Hepatocyte (in vitro differentiated cells): ENCODE measurements at regions not wholly inside any gene's neighbourhood (a gene's known extent, or its start where the extent isn't known, plus 50 kb on each side); places are given as distances from the start of the nearest gene placed in this dataset.

Experiments
- DNase-seq: peaks from one replicate; pipeline ENCODE4 v3.0.0-alpha.2; 2016; ENCODE audit warnings: low spot score
- H2AFZ ChIP-seq: fragments of 200-600 bp; sonication (generic); 2 replicates; pipeline ENCODE4 v1.6.0; 2016; ENCODE audit warnings: antibody characterized with exemption, mild to moderate bottlenecking
- H3K27ac ChIP-seq: fragments of 200-600 bp; sonication (generic); 2 replicates; pipeline ENCODE4 v1.5.1; 2016; ENCODE audit warnings: mild to moderate bottlenecking
- H3K27me3 ChIP-seq: fragments of 200-600 bp; sonication (generic); 2 replicates; pipeline ENCODE4 v1.6.1; 2016
- H3K36me3 ChIP-seq: fragments of 200-600 bp; sonication (generic); replicated peaks from 2 replicates; pipeline ENCODE4 v1.5.1; 2016; ENCODE audit warnings: low read depth; ENCODE audit not compliant: insufficient read depth
- H3K4me1 ChIP-seq: fragments of 200-600 bp; sonication (generic); 2 replicates; pipeline ENCODE4 v1.5.1; 2016; ENCODE audit warnings: mild to moderate bottlenecking, moderate library complexity; ENCODE audit not compliant: insufficient read depth
- H3K4me2 ChIP-seq: fragments of 200-600 bp; sonication (generic); 2 replicates; pipeline ENCODE4 v1.6.0; 2016
- H3K4me3 ChIP-seq: fragments of 200-600 bp; sonication (generic); 2 replicates; pipeline ENCODE4 v1.5.1; 2016; ENCODE audit warnings: mild to moderate bottlenecking
- H3K79me2 ChIP-seq: fragments of 200-600 bp; sonication (generic); 2 replicates; pipeline ENCODE4 v1.6.0; 2017; ENCODE audit warnings: mild to moderate bottlenecking
- H3K9me2 ChIP-seq: fragments of 200-600 bp; sonication (generic); replicated peaks from 2 replicates; pipeline ENCODE4 v1.6.0; 2017; ENCODE audit warnings: mild to moderate bottlenecking; ENCODE audit not compliant: insufficient read depth
- H3K9me3 ChIP-seq: fragments of 200-600 bp; sonication (generic); 2 replicates; pipeline ENCODE4 v1.5.1; 2016; ENCODE audit warnings: low read depth, mild to moderate bottlenecking
- H4K20me1 ChIP-seq: fragments of 200-600 bp; sonication (generic); 2 replicates; pipeline ENCODE4 v1.6.0; 2016; ENCODE audit warnings: mild to moderate bottlenecking; ENCODE audit not compliant: insufficient read depth, poor library complexity, severe bottlenecking
- EZH2 ChIP-seq: fragments of 200-600 bp; sonication (generic); IDR thresholded peaks from 2 replicates; pipeline ENCODE4 v1.6.1; 2016; ENCODE audit warnings: antibody characterized with exemption, mild to moderate bottlenecking, borderline replicate concordance
- EZH2phosphoT487 ChIP-seq: fragments of 200-600 bp; sonication (generic); IDR thresholded peaks from one replicate; pipeline ENCODE4 v1.6.1; 2018; ENCODE audit warnings: antibody characterized with exemption, mild to moderate bottlenecking, low read depth, moderate library complexity; ENCODE audit not compliant: unreplicated experiment, severe bottlenecking
- WGBS: methylation state at CpG from one replicate; pipeline ENCODE4 v1.1.6; 2016; ENCODE audit warnings: low lambda C conversion rate; ENCODE audit errors: missing lambda C conversion rate; 5-methylcytosine and 5-hydroxymethylcytosine counted together
- TF ChIP-seq, protein P1 (sequence below): fragments of 200-600 bp; sonication (generic); IDR thresholded peaks from 2 replicates; pipeline ENCODE4 v1.5.1; 2016; ENCODE audit warnings: antibody characterized with exemption, mild to moderate bottlenecking; ENCODE audit not compliant: poor library complexity

- 54% methylated on average over 1 of the region's 1 CpG for WGBS
- Histone ChIP-seq H3K9me3 (no peaks in the 10 kb centered on the region), H2AFZ (no peak overlapping the region), H4K20me1 (no peaks in the 10 kb centered on the region), H3K27me3 (no peaks in the 10 kb centered on the region), H3K79me2 (no peaks in the 10 kb centered on the region), H3K36me3 (no peaks in the 10 kb centered on the region), H3K4me3 (no peak overlapping the region), H3K4me1 (no peaks in the 10 kb centered on the region), H3K4me2 (no peak overlapping the region), H3K9me2 (no peaks in the 10 kb centered on the region), H3K27ac (no peak overlapping the region)
- no peak for DNase-seq
- no peak for TF ChIP-seq EZH2phosphoT487
- TF ChIP-seq, protein P1, sequence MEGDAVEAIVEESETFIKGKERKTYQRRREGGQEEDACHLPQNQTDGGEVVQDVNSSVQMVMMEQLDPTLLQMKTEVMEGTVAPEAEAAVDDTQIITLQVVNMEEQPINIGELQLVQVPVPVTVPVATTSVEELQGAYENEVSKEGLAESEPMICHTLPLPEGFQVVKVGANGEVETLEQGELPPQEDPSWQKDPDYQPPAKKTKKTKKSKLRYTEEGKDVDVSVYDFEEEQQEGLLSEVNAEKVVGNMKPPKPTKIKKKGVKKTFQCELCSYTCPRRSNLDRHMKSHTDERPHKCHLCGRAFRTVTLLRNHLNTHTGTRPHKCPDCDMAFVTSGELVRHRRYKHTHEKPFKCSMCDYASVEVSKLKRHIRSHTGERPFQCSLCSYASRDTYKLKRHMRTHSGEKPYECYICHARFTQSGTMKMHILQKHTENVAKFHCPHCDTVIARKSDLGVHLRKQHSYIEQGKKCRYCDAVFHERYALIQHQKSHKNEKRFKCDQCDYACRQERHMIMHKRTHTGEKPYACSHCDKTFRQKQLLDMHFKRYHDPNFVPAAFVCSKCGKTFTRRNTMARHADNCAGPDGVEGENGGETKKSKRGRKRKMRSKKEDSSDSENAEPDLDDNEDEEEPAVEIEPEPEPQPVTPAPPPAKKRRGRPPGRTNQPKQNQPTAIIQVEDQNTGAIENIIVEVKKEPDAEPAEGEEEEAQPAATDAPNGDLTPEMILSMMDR: no peak
Observed at GRCh38 chr14:48005986-48006385, 330.6 kb upstream of the MDGA2 start.

DNA sequence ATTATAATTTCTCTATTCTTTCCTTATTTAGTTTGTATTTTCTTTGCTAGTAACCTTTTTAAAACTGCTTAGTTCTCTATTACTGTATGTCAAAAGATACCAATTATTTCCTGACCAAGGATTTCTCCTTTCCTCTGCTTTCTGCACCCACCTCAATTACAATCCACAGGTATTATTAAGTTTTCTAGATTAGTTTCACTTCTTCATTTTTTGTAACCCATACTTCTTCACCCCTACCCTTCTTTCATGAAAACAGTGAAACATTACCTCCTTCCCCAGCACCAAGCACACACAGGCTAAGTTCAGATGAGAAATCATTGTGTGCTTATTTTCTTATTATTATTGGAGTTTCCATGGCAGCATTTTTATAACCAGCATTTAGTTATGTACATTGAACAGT, 318.5 kb upstream of the MDGA2 start:
- Histone ChIP-seq H3K36me3 (no peaks in the 10 kb centered on the region), H3K4me2 (no peak overlapping the region), H3K9me3 (no peaks in the 10 kb centered on the region), H3K4me1 (no peaks in the 10 kb centered on the region), H3K27ac (no peak overlapping the region), H4K20me1 (no peaks in the 10 kb centered on the region), H3K27me3 (no peaks in the 10 kb centered on the region), H2AFZ (no peak overlapping the region), H3K9me2 (no peaks in the 10 kb centered on the region), H3K79me2 (no peaks in the 10 kb centered on the region), H3K4me3 (no peak overlapping the region)
- no peak for DNase-seq
- TF ChIP-seq EZH2 (no peak), EZH2phosphoT487 (no peak)
- TF ChIP-seq, protein P1: no peak

DNA sequence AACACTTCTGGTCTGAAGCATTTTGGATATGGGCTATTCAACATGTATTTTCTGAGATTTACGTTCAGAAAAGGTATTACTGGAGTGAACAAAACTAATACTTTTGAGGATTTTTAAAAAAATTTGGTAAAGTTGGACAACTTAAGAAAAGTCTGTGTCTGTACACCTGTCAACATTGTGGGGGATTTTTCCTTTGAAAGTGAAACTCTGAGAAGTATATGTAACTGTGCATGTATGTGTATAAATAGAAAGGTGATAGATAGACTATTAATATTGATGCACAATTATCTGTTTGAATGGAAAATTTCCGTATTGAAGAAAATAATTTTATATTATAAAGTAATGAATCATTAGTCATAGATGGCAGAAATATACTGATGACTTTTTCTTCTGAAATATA, 312.8 kb upstream of the MDGA2 start:
- Histone ChIP-seq H2AFZ (no peak overlapping the region), H3K27me3 (no peaks in the 10 kb centered on the region), H3K4me3 (no peak overlapping the region), H3K9me3 (no peaks in the 10 kb centered on the region), H3K36me3 (no peaks in the 10 kb centered on the region), H3K9me2 (no peaks in the 10 kb centered on the region), H4K20me1 (no peaks in the 10 kb centered on the region), H3K4me2 (no peak overlapping the region), H3K27ac (no peak overlapping the region), H3K79me2 (no peaks in the 10 kb centered on the region), H3K4me1 (no peaks in the 10 kb centered on the region)
- 87% methylated on average over 2 of the region's 2 CpGs for WGBS
- TF ChIP-seq EZH2 (no peak), EZH2phosphoT487 (no peak)
- TF ChIP-seq, protein P1: no peak
- no peak for DNase-seq

GRCh38 chr14:47978871-47979270, 303.5 kb upstream of the MDGA2 start:
- DNase-seq: no peak
- TF ChIP-seq EZH2: no peak
- TF ChIP-seq, protein P1: no peak
- TF ChIP-seq EZH2phosphoT487: no peak
- Histone ChIP-seq H3K9me3 (no peaks in the 10 kb centered on the region), H3K79me2 (no peaks in the 10 kb centered on the region), H3K4me1 (no peaks in the 10 kb centered on the region), H3K27ac (no peak overlapping the region), H3K27me3 (no peaks in the 10 kb centered on the region), H3K9me2 (no peaks in the 10 kb centered on the region), H3K36me3 (no peaks in the 10 kb centered on the region), H3K4me3 (no peak overlapping the region), H4K20me1 (no peaks in the 10 kb centered on the region), H3K4me2 (no peak overlapping the region), H2AFZ (no peak overlapping the region)
